ENCODE measurements at regions not wholly inside any gene's neighbourhood (a gene's known extent, or its start where the extent isn't known, plus 50 kb on each side); places are given as distances from the start of the nearest gene placed in this dataset.
A peak's percentile ranks its signal among the peaks of the same experiment; 100 is the strongest.
"Not testable (repeated sequence)": the region's sequence is repeated elsewhere in the genome, so short reads cannot be mapped to it uniquely, and the experiment has no call there.

DNA sequence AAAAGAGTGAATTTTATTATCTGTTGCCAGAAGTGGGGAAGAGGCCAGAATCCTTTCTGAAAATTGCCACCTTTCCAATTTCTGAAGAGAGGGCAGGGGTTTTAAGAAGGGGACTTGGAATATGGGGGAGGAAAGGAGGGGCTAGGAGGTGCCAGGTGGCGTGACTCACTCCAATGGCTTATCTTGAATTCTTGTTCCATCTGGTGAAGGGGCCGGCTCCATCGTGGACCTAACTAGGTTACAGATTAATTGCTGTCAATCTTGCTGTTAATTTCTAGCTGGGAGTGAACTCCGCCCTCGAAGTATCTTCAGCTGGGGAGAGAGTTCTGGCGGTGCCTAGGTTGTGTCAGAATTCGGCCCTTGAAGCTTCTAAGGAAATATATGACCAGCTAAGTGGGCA is 138.7 kb downstream of the YTHDC2 start:
- no peak for DNase-seq

DNA sequence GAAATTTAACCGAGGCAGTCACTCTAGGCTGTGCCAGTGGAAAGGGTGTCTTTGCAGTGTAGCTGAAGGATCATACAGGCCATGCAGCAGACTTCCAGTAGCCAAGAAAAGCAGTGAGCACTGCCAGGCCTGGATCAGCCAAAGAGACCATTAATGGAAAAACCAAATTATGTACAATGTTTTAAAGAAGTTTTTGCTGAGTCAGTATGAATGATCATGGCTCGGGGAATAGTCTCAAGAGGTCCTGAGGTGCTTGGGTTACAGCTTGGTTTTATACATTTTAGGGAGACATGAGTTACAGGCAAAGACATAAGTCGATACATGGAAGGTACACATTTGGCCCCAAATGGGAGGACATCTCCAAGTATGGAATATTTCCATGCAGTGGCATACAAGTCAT is 141.3 kb downstream of the YTHDC2 start:
- DNase-seq, result no peak

DNA sequence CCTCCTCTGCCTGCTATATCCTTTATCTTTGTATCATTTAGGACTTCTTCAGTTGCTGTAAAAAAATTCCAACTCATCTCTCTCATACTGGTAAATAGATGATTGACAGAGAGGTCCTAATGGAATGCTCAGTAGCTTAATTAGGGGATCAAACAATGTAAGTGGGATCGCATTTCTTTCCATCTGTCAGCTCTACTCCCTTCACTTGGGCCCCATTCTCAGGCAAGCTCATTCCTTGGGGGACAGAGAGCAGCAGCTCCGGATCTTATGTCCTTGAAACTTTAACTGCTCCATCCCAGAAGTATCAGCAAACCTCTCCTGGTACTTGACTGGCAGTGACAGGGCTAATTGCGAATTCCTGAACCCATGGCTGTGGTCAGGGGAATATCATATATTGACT is 146.7 kb downstream of the YTHDC2 start:
- DNase-seq, result no peak

DNA sequence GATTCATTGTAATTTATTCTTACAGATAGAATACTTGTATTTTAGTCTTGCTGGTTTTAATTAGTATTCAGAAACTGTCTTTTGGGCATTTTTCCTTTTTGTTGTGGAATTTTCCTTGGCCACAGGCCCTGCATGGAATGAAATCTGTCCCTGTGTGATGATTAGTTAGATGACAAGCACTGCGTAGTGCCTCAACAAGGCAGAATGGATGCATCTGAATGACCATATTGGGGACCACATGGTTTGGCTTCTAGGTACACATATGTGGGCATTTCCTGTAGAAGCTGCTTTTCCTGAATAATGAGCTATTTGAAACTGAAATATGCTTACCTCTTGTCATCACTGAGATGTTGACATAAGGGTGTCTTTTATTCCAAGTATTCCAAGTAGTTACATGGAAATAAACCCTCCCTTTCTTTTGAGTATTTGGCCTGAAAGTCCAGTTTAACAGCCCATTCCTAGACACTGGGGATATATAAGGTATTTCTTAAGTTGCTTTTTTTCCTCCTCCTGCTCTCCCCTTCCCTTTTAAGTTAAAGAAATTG is 147.3 kb downstream of the YTHDC2 start:
- DNase-seq, result no peak

DNA sequence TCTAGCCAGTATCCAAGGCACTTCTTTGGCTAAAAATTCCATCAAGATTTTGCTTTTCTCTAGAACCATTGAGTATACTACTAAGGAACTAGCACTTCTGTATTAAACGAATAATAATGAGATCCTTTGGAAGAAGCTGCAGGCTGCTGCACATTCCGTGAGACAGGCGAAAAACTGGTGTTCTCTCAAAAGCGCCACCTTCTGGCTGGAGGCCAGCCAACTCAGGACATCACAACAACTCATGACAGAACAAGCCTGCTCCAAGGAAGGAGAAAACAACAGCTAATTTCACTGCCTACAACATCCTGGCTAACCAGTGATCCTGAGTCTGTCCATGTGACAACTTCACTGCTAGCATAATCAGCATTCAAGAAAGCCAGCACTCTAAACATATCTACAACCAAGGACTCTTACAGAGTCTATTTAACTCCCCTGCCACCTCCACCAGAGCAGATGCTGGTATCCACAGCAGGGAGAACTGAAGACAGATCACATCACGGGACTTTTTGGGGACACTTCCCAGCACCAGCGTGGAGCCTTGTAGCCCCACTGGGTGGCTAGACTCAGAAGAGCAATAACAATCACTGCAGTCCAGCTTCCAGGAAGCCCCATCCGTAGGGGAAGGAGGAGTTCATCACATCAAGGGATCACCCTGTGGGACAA is 150.5 kb downstream of the YTHDC2 start:
- peak; percentile 17 for DNase-seq

DNA sequence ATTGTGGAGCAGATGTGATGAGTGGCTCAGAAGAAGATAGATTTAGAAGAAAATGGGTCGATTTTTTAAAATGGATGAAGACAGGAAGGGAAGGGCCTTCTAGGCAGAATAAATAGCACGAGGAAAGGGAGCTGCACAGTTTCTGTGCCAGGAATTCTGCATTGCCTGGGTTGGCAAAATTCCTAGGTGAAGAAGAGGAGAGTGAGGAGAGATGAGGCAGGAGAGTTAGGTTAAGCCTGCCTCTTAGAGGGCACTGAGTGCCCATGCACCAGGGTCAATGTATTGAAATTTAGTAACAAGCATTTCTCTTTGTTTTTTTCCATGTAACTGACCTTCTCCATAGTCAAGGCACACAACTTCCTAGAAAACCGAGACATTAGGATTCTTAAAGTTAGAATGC is 159.5 kb downstream of the YTHDC2 start:
- DNase-seq, result no peak

DNA sequence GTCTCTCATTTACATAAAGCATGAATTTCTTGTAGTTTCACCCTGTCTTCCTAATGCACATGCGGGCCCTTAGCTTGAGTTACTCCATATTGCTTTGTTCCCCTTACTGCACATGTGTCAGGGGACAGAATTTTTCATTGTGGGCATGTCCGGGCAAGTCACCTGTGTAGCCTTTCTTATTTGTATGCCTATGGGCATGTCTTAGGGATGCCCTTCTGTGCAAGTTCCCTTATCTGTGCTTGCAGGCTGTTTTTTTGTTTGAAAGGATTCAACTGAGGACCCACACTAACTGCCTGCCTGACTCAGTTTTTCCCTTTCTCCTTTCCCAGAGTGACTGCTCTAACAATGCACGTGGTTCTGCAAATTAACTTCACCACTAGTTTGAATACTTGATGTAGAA is 161.7 kb downstream of the YTHDC2 start:
- DNase-seq, result no peak

DNA sequence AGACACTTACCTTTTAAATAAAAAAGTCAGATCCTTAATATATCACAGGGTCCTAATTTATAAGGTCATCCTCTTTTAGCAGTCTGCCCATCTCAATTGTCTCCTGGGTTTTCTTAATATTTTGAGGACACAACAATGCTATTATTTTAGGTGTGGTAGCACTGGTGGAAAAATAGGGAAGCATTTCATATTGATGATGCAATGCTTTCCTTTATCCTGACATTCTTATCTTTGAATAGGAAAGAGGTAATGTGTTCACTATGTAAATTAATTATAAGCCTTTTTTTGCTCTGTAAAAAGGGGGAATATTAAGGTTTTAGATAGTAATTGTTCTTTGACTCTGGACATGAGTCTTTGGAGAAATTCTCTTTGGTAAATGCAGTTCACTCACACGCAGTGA is 164.7 kb downstream of the YTHDC2 start:
- no peak for DNase-seq

DNA sequence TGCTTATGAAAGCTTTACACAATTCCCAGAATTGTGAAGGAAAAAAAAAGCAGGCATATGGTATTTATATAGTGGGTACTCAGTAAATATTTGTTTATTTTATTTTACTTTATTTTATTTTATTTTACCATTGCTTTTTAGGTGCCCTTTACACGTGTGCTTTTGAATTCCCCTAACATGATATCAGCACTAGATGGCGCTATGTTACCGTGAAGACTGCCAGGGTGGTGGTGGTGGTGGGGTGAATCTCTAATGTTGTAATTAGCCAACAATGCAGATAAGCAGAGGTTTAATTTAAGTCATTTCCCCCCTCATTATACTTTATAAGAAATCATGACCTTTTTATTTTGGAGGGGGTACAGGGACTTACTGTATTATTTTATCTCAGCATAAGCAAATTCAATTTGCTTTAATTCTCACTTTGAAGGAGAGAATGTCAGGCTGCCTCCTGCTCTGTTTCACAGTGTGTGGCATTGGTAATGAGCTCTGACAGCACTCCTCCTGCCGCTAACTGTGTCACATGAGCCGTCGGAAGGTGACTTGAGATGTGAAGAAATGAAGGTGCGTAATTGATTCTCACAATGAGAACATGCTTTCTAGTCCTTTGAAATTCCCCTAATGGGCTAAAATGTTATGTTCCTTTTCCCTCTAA is 165.6 kb downstream of the YTHDC2 start:
- DNase-seq, result no peak

DNA sequence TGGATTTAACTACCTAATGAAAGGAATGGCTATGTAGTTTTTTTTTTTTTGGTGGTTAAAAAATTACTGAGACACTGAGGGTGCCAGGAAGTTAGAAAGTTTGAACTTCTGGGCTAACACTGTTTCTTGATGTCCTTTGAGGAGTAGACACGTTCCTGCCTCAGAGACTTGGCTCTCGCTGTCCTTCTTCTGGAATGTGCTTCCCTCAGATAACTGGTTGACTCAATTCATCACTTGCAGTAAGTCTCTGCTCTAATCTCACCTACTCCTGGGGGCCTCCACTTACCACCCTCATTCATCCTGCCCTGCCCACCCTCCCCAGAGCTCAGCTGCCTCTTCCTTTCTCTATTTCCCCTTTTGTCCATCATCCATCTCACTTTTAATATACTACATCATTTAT is 167.0 kb downstream of the YTHDC2 start:
- no peak for DNase-seq

DNA sequence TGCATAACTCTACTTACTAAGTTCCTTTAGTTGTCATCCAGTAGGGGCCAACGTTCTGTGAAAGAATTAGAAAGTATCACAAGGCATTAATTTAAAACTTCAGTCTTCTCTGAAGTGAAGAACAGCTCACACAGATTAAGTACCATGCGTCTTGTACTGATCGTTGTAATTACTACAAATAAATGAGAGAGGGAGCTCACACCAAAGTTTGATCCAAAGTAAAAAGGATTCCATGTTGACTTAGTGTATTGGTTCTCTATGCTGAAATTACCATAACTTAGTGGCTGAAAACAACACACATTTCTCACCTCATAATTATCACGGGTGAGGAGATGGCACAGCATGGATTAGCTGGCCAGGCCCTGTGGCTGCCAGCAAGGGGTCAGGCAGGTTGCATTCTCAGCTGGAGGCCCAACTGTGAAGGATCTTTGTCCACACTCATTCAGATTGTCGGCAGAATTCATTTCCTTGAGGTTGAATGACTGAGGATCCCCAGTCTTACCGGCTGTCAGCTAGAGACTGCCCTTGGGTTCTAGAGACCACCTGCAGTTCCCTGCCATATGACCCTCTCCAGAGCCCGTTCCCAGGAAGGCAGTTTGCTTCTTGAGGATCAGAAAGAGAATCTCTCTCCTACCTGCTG is 169.1 kb downstream of the YTHDC2 start:
- DNase-seq, result no peak

DNA sequence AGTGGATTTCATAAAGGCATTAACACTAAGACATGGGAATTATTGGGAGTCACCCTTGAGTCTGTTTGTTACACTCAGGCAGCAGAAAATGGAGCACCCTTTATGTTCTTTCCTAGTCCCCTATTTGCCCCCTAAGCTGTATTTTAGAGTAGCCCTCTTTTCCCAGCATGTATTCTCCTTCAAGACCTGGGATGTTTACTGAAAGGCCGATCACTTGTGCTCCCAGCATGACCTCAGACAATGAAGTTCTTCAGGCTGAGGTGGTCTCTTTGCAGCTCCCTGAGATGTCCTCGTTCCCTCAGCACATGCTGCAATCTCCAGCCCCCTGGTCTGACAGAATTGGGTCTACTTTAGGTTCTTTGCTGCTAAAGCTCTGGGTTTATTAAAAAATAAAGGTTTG is 169.7 kb downstream of the YTHDC2 start:
- DNase-seq, result no peak

DNA sequence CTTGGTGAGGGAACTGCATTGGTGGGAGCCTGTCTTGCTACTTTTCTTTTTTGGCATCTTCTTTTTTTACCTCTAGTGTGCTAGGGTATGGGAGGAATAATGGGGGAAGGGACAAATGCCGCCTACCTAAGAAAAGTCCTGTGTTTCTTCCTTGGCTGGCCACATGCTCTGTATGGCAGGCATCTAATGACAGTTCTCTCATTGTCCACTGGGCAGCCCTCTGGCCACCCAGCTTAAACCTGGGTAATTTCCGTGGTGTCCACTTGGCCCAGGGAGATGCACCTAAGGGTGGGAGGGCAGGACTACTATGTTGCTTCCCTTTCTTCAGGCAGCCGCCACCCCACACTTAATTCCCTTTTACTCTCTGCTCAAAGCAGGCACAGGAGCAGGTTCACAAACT is 173.1 kb downstream of the YTHDC2 start:
- no peak for DNase-seq

DNA sequence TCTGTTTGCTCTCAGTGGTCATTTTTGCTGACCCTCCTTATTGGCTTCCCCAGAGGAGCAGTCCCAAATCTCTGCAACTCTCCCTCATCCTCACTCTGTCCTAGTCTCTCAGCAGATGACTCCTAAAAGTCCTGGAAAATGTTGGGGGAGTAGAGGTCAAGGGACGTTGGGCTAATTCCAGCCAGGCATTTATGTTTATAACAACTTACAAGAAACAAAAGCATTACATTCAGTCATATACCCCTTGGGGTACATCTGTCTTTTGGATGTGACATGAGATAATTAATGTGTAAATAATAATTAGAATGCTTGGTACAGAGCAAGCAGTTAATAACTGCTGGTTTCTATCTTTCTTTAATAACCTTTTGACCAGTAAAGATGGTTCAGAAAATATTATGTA is 176.2 kb downstream of the YTHDC2 start:
- no peak for DNase-seq

DNA sequence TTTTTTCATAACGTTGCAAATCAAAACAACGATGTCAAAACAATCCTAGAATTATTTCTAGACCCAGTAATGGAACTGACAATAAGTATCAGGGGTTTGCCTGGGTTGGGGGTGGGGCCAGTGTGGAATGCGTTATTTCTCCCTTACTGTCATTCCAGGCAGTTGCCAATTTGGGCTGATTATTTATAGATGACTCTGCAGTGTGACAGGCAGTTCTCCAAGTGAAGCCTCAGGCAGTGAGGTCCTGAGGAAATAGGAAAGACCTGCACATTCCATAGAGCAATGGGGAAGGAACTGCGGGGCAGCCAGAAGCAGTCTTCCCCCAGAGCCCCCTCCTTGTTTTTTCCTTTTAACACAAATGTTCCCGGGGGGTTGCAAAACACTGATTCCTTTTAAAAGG is 179.0 kb downstream of the YTHDC2 start:
- DNase-seq, result no peak

DNA sequence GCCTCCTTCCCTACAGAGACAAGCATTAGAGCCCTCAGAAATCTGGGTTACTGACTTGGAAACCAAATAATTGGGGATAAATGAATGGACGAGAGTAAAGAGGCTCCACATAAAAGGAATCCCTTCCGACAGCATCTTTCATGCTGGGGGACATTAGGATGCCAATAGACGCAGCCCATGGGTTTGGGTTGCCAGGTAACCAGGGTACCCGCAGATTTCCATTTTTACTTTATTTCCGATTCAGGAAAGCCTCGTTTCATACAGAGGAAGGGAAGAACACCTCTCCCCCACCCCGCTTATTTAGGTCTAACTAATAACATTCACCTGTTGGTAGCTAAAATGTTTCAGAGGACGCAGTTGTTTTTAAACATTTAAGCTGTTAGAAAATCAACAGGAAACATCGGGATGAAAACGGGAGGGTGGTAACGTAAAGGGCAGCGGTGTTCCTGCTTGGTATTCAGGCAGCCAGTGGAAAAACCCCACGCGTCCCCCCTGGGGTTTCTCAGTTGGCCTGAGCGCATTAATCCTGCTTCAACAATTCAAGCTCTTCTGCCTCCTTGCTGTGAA is 179.5 kb downstream of the YTHDC2 start:
- no peak for DNase-seq

DNA sequence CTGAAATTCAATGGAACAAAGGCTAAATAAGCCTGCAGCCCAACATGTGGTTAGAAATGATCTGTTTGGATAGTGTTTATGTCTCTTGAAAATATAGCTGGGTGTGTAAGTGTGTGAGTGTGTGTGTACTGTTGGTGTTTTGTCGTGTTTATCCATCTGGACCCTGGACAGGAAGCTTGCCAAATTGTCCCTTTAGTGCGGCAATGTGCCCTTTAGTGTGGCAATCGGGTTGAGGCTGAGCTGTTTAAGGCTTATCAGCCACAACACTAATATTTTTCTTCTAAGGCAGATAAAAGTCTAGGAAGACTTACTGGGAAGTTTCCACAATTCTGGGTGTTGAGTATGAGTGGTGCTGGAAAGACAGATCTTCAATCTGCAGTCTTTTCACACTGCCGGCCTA is 180.2 kb downstream of the YTHDC2 start:
- no peak for DNase-seq

DNA sequence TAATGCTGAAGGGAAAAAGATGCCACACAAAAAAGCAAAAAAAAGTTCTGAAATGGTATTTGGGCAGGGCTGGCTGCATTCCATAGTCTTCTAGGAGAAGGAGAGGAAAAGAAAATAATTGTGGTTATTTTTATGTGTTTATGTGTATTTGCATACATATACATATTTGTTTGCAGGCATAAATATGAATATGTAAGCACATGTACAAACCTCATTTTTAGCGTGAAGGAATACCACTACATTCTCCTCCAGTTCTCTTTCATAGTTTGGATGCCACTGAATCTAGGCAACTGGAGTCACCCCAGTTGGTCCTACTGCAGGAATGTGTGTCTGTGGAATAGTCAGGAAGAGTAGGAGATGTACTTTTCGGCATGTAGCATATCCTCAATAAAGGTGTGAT is 181.1 kb downstream of the YTHDC2 start:
- no peak for DNase-seq

DNA sequence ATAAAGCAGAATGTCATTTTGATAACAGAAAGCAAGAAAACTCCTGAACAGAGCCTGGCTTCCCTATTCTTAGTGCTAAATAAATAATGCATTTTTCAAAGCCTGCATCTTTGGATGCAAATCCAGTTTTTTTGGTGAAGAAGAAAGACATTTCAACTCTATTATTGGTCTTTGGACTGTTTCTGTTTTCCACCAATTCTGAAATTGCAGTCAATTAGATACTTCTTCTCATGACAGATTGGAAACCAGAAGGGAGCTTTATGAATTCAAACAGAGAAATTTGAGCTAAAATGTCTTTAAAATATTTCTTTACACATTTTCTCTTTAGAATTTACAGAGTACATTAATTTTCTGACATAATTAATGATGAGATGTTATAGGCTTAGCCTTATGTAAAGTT is 189.8 kb downstream of the YTHDC2 start:
- no peak for DNase-seq

DNA sequence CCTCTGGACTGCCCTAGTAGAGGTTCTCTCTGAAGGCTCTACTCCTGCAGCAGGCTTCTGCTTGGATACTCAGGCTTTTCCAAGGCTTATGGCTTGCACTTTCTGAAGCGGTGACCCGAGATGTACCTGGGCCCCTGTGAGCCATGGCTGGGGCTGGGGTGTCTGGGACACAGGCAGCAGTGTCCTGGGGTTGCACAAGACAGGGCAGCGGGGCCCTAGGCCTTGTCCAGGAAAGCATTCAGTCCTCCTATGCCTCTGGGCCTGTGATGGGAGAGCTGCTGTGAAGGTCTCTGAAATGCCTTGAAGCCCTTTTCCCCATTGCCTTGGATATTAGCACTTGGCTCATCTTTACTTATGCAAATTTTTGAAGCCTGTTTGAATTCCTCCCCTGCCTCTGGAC is 192.2 kb downstream of the YTHDC2 start:
- DNase-seq, result no peak

DNA sequence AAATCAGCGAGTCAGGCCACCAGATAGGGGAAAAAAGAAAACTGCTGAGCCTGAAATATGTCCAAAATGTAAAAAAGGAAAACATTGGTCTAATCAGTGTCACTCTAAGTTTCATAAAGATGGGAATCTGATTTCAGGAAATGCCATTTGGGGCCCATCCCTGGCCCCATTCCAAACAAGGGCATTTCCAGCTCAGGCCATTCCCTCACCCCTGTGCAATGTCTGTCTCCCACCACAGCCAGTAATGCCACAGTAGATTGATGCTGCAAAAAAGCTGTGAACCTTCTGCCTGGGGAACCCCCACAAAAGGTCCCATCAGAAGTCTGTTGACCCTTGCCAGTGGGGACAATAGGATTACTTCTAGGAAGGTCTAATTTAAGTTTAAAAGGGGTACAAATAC is 199.6 kb downstream of the YTHDC2 start:
- no peak for DNase-seq

DNA sequence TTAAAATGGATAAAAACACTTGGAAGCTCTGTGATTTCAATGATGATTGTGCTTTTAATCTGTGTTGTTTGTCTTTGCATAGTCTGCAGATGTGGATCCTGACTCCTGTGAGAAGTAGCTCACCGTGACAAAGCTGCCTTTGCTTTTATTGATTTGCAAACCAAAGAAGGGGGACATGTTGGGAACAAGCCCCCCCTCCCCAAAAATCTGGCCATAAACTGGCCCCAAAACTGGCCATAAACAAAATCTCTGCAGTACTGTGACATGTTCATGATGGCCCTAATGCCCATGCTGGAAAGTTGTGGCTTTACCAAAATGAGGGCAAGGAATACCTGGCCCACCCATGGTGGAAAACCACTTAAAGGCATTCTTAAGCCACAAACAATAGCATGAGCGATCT is 202.4 kb downstream of the YTHDC2 start:
- DNase-seq, result not testable (repeated sequence)

DNA sequence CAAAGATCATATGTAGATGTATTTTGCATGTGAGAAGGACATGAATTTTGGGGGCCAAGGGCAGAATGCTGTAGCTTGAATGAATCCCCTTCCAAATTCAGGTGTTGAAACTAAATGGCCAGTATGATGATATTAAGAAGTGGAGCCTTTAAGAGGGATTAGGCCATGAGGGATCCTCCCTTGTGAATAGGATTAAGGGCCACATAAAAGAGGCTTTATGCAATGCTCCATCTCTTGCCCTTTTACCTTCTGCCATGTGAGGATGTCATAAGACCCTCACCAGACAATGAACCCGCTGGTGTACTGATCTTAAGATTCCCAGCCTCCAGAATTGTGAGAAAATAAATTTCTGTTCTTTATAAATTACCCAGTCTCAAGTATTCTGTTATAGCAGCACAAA is 206.1 kb downstream of the YTHDC2 start:
- DNase-seq, result no peak

DNA sequence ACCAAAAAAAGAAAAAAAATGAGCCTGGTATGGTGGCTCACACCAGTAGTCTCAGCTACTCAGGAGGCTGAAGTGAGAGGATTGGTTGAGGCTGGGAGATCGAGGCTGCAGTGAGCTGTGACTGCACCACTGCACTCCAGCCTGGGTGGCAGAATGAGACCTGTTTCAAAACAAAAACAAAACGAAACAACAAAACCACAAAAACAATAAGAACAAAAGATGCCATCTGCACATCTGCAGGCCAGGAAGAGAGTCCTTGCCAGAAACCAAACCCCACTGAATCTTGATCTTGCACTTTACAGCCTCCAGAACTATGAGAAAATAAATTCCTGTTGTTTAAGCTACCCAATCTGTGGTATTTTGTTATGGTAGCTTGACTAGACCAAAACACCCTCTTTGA is 207.7 kb downstream of the YTHDC2 start:
- no peak for DNase-seq

Data from activated naive CD4-positive, alpha-beta T cell treated with anti-CD3 and anti-CD28 coated beads, Interleukin-2, amount 50 U/mL, for 16 hours (primary cell).